Fibroblast of pulmonary artery (primary cell): ENCODE measurements at regions not wholly inside any gene's neighbourhood (a gene's known extent, or its start where the extent isn't known, plus 50 kb on each side); places are given as distances from the start of the nearest gene placed in this dataset.
A peak's percentile ranks its signal among the peaks of the same experiment; 100 is the strongest.

ENCODE experiments used
- DNase-seq: peaks from one replicate; pipeline ENCODE4 v3.0.0-alpha.2; 2010; ENCODE audit warnings: low read depth
- H3K4me3 ChIP-seq: replicated peaks from 2 replicates; pipeline ENCODE4 v1.5.1; 2011; ENCODE audit warnings: low read depth, mild to moderate bottlenecking, control low read depth, low read length, moderate library complexity
- CTCF ChIP-seq: IDR thresholded peaks from 2 replicates; pipeline ENCODE4 v1.5.1; 2011; ENCODE audit warnings: mild to moderate bottlenecking, control low read depth, low read length, inconsistent platforms; ENCODE audit errors: missing control alignments

- peak overlapping the region; percentile 42 for H3K4me3 ChIP-seq
- peak; percentile 84 for DNase-seq
- peak; percentile 46 for TF ChIP-seq CTCF
These were observed 119.3 kb upstream of the CDC42BPA start for GRCh38 chr1:227437495-227438008.

GRCh38 chr1:227434808-227435444 lies 116.6 kb upstream of the CDC42BPA start:
- TF ChIP-seq CTCF = no peak
- DNase-seq = no peak
- no peak overlapping the region for H3K4me3 ChIP-seq

DNA sequence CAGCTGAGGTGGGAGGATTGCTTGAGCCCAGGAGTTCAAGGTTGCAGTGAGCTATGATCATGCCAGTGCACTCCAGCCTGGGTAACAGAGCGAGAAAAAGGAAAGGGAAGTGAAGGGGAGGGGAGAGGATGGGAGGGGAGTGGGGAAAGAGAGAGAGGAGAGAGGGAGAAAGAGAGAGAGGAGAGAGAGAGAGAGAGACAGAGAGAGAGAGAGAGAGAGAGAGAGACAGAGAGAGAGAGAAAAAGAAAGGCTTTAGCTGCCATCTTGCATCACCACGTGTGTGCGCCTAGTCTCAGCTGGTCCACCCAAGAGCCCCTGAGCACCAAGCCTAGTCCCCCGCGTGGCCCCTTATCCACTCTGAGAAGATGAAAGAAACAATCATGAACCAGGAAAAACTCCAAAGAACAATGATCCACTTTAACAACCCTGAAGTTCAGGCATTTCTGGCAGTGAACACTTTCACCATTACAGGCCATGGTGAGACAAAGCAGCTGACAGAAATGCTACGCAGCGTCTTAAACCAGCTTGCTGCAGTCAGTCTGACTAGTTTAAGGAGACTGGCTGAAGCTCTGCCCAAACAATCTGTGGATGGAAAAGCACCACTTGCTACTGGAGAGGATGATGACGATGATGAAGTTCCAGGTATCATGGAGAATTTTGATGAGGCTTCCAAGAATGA lies 115.5 kb upstream of the CDC42BPA start:
- TF ChIP-seq CTCF = no peak
- H3K4me3 ChIP-seq = no peak overlapping the region
- DNase-seq = no peak

GRCh38 chr1:227432981-227433380 lies 114.7 kb upstream of the CDC42BPA start:
- no peak for DNase-seq
- no peak overlapping the region for H3K4me3 ChIP-seq
- TF ChIP-seq CTCF = no peak

GRCh38 chr1:227432181-227432535 lies 113.9 kb upstream of the CDC42BPA start:
- no peak overlapping the region for H3K4me3 ChIP-seq
- TF ChIP-seq CTCF = no peak
- no peak for DNase-seq

- no peak overlapping the region for H3K4me3 ChIP-seq
- TF ChIP-seq CTCF = no peak
- DNase-seq = peak; percentile 75
These were observed 111.4 kb upstream of the CDC42BPA start for GRCh38 chr1:227429447-227430359.
